ENCODE measurements at regions not wholly inside any gene's neighbourhood (a gene's known extent, or its start where the extent isn't known, plus 50 kb on each side); places are given as distances from the start of the nearest gene placed in this dataset.

DNA sequence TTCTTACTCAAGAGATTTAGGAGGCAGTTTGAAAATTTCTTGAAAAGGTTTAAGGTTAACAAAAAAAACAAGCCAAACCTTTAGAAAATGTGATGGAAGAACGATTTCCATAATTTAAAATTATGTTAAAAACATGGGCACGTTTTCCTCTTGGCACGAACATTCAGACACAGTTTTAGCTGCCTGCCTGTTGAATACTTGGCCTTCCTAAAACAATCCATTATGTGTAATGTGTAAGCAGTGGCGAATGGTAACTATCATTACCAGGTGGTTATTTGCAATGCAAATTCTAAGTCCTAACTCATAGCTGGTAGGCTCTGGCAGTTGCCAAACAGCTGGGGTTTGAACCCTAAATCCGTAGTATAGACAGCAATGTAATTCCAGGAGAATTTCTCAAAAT lies 1425.7 kb upstream of the SLC10A2 start:
- Histone ChIP-seq H3K9ac (ENCODE audit: low read length in 2 of 2) (no peak overlapping the region), H3K27ac (ENCODE audit: low read length) (no peak overlapping the region), H3K27me3 (ENCODE audit: control insufficient read depth in 1 of 2, insufficient read depth in 2 of 2, low read length in 2 of 2) (no peaks in the 10 kb centered on the region), H3K4me3 (ENCODE audit: low read length in 2 of 2) (no peak overlapping the region), H3K9me3 (ENCODE audit: control insufficient read depth in 2 of 2, low read length in 2 of 2) (no peaks in the 10 kb centered on the region), H3K4me1 (ENCODE audit: control insufficient read depth, insufficient read depth, low read length) (no peaks in the 10 kb centered on the region), H3K36me3 (ENCODE audit: control insufficient read depth in 2 of 2, insufficient read depth in 2 of 2, low read length in 2 of 2) (no peaks in the 10 kb centered on the region)

GRCh38 chr13:104487006-104487405 lies 1420.8 kb upstream of the SLC10A2 start:
- no peak overlapping the region for H3K9ac ChIP-seq (ENCODE audit: low read length in 2 of 2)
- H3K4me3 ChIP-seq (ENCODE audit: low read length in 2 of 2), result no peak overlapping the region
- H3K36me3 ChIP-seq (ENCODE audit: control insufficient read depth in 2 of 2, insufficient read depth in 2 of 2, low read length in 2 of 2), result no peaks in the 10 kb centered on the region
- no peaks in the 10 kb centered on the region for H3K27me3 ChIP-seq (ENCODE audit: control insufficient read depth in 1 of 2, insufficient read depth in 2 of 2, low read length in 2 of 2)
- H3K27ac ChIP-seq (ENCODE audit: low read length), result no peak overlapping the region
- H3K9me3 ChIP-seq (ENCODE audit: control insufficient read depth in 2 of 2, low read length in 2 of 2), result no peaks in the 10 kb centered on the region
- no peaks in the 10 kb centered on the region for H3K4me1 ChIP-seq (ENCODE audit: control insufficient read depth, insufficient read depth, low read length)

- H3K9me3 ChIP-seq (ENCODE audit: control insufficient read depth in 2 of 2, low read length in 2 of 2), result no peaks in the 10 kb centered on the region
- H3K36me3 ChIP-seq (ENCODE audit: control insufficient read depth in 2 of 2, insufficient read depth in 2 of 2, low read length in 2 of 2), result no peaks in the 10 kb centered on the region
- no peaks in the 10 kb centered on the region for H3K4me1 ChIP-seq (ENCODE audit: control insufficient read depth, insufficient read depth, low read length)
- H3K27ac ChIP-seq (ENCODE audit: low read length), result no peak overlapping the region
- H3K4me3 ChIP-seq (ENCODE audit: low read length in 2 of 2), result no peak overlapping the region
- H3K27me3 ChIP-seq (ENCODE audit: control insufficient read depth in 1 of 2, insufficient read depth in 2 of 2, low read length in 2 of 2), result no peaks in the 10 kb centered on the region
- H3K9ac ChIP-seq (ENCODE audit: low read length in 2 of 2), result no peak overlapping the region
Measured at GRCh38 chr13:104485571-104485970, 1419.4 kb upstream of the SLC10A2 start.

DNA sequence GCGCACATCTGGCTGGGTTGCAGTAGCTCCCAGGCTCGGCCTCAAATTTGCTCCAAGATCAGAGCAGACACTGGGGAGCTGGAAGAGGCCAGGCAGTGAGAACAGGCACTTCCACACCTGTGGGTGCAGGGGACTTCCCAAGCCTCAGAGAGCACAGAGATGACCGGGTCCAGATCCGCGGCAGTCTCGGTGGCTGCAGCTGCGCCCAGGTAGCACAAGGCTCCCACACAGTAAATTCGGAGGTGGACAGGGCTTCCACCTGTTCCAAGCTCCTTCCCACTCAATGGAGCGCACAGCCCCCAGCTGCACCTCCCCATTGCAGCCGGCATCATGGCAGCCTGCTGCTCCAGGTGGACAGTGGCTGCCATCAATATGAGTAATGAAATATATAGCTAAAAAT lies 1417.4 kb upstream of the SLC10A2 start:
- H3K4me1 ChIP-seq (ENCODE audit: control insufficient read depth, insufficient read depth, low read length), result no peaks in the 10 kb centered on the region
- H3K9ac ChIP-seq (ENCODE audit: low read length in 2 of 2), result no peak overlapping the region
- H3K9me3 ChIP-seq (ENCODE audit: control insufficient read depth in 2 of 2, low read length in 2 of 2), result no peaks in the 10 kb centered on the region
- H3K27me3 ChIP-seq (ENCODE audit: control insufficient read depth in 1 of 2, insufficient read depth in 2 of 2, low read length in 2 of 2), result no peaks in the 10 kb centered on the region
- no peak overlapping the region for H3K4me3 ChIP-seq (ENCODE audit: low read length in 2 of 2)
- no peak overlapping the region for H3K27ac ChIP-seq (ENCODE audit: low read length)
- no peaks in the 10 kb centered on the region for H3K36me3 ChIP-seq (ENCODE audit: control insufficient read depth in 2 of 2, insufficient read depth in 2 of 2, low read length in 2 of 2)

GRCh38 chr13:104477261-104477660 lies 1411.0 kb upstream of the SLC10A2 start:
- Histone ChIP-seq H3K9me3 (ENCODE audit: control insufficient read depth in 2 of 2, low read length in 2 of 2) (no peaks in the 10 kb centered on the region), H3K4me3 (ENCODE audit: low read length in 2 of 2) (no peak overlapping the region), H3K27me3 (ENCODE audit: control insufficient read depth in 1 of 2, insufficient read depth in 2 of 2, low read length in 2 of 2) (no peaks in the 10 kb centered on the region), H3K9ac (ENCODE audit: low read length in 2 of 2) (no peak overlapping the region), H3K36me3 (ENCODE audit: control insufficient read depth in 2 of 2, insufficient read depth in 2 of 2, low read length in 2 of 2) (no peaks in the 10 kb centered on the region), H3K4me1 (ENCODE audit: control insufficient read depth, insufficient read depth, low read length) (no peaks in the 10 kb centered on the region), H3K27ac (ENCODE audit: low read length) (no peak overlapping the region)

DNA sequence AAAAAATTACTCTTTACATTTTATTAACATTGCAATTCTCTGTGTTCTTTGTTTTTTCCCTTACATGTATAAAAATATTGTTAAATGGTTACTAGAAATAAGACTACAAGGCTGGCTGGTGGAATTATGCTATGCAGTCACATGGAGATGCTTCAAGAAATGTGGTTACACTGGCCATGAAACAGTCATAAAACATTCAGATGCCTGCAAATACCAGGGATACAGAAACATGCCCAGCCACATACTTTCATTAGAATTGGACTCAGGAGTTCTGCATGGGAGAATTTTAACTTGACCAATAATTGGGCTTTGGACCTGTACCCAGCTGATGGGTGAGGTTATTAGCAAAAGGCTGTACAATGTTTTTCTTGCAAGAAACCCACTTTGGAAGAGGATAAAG lies 1407.7 kb upstream of the SLC10A2 start:
- H3K4me3 ChIP-seq (ENCODE audit: low read length in 2 of 2), result no peak overlapping the region
- no peaks in the 10 kb centered on the region for H3K36me3 ChIP-seq (ENCODE audit: control insufficient read depth in 2 of 2, insufficient read depth in 2 of 2, low read length in 2 of 2)
- H3K9me3 ChIP-seq (ENCODE audit: control insufficient read depth in 2 of 2, low read length in 2 of 2), result no peaks in the 10 kb centered on the region
- H3K9ac ChIP-seq (ENCODE audit: low read length in 2 of 2), result no peak overlapping the region
- no peaks in the 10 kb centered on the region for H3K4me1 ChIP-seq (ENCODE audit: control insufficient read depth, insufficient read depth, low read length)
- H3K27me3 ChIP-seq (ENCODE audit: control insufficient read depth in 1 of 2, insufficient read depth in 2 of 2, low read length in 2 of 2), result no peaks in the 10 kb centered on the region
- H3K27ac ChIP-seq (ENCODE audit: low read length), result no peak overlapping the region

- Histone ChIP-seq H3K9ac (ENCODE audit: low read length in 2 of 2) (no peak overlapping the region), H3K4me1 (ENCODE audit: control insufficient read depth, insufficient read depth, low read length) (no peaks in the 10 kb centered on the region), H3K4me3 (ENCODE audit: low read length in 2 of 2) (no peak overlapping the region), H3K27ac (ENCODE audit: low read length) (no peak overlapping the region), H3K9me3 (ENCODE audit: control insufficient read depth in 2 of 2, low read length in 2 of 2) (no peaks in the 10 kb centered on the region), H3K36me3 (ENCODE audit: control insufficient read depth in 2 of 2, insufficient read depth in 2 of 2, low read length in 2 of 2) (no peaks in the 10 kb centered on the region), H3K27me3 (ENCODE audit: control insufficient read depth in 1 of 2, insufficient read depth in 2 of 2, low read length in 2 of 2) (no peaks in the 10 kb centered on the region)
Measured at GRCh38 chr13:104466016-104466415, 1399.8 kb upstream of the SLC10A2 start.

DNA sequence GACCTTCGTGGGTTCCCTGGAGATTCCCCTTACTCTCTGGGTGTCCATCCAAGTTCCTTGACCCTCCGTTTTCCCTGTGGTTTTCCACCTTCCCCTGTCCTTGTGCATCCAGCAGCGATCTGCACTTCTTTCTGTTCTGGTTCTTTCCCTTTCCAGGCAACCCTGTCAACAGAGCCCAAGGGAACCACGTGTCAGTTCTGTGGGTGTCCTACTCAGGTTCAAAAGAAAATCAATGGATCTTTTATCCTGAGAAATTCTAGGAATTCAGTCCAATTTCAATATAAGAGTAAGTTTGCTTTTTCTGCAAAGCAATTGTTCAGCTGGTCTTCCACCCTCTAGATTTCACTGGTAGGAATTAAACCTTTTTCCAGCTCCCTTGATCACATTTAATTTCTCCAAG lies 1394.8 kb upstream of the SLC10A2 start:
- Histone ChIP-seq H3K4me3 (ENCODE audit: low read length in 2 of 2) (no peak overlapping the region), H3K27ac (ENCODE audit: low read length) (no peak overlapping the region), H3K36me3 (ENCODE audit: control insufficient read depth in 2 of 2, insufficient read depth in 2 of 2, low read length in 2 of 2) (no peaks in the 10 kb centered on the region), H3K4me1 (ENCODE audit: control insufficient read depth, insufficient read depth, low read length) (no peaks in the 10 kb centered on the region), H3K27me3 (ENCODE audit: control insufficient read depth in 1 of 2, insufficient read depth in 2 of 2, low read length in 2 of 2) (no peaks in the 10 kb centered on the region), H3K9ac (ENCODE audit: low read length in 2 of 2) (no peak overlapping the region), H3K9me3 (ENCODE audit: control insufficient read depth in 2 of 2, low read length in 2 of 2) (no peaks in the 10 kb centered on the region)

- no peak overlapping the region for H3K9ac ChIP-seq (ENCODE audit: low read length in 2 of 2)
- no peaks in the 10 kb centered on the region for H3K4me1 ChIP-seq (ENCODE audit: control insufficient read depth, insufficient read depth, low read length)
- H3K9me3 ChIP-seq (ENCODE audit: control insufficient read depth in 2 of 2, low read length in 2 of 2), result no peaks in the 10 kb centered on the region
- H3K36me3 ChIP-seq (ENCODE audit: control insufficient read depth in 2 of 2, insufficient read depth in 2 of 2, low read length in 2 of 2), result no peaks in the 10 kb centered on the region
- no peak overlapping the region for H3K27ac ChIP-seq (ENCODE audit: low read length)
- H3K27me3 ChIP-seq (ENCODE audit: control insufficient read depth in 1 of 2, insufficient read depth in 2 of 2, low read length in 2 of 2), result no peaks in the 10 kb centered on the region
- no peak overlapping the region for H3K4me3 ChIP-seq (ENCODE audit: low read length in 2 of 2)
Measured at GRCh38 chr13:104460554-104460953, 1394.3 kb upstream of the SLC10A2 start.

GRCh38 chr13:104450006-104450405 lies 1383.8 kb upstream of the SLC10A2 start:
- Histone ChIP-seq H3K36me3 (ENCODE audit: control insufficient read depth in 2 of 2, insufficient read depth in 2 of 2, low read length in 2 of 2) (no peaks in the 10 kb centered on the region), H3K9ac (ENCODE audit: low read length in 2 of 2) (no peak overlapping the region), H3K4me3 (ENCODE audit: low read length in 2 of 2) (no peak overlapping the region), H3K9me3 (ENCODE audit: control insufficient read depth in 2 of 2, low read length in 2 of 2) (no peaks in the 10 kb centered on the region), H3K4me1 (ENCODE audit: control insufficient read depth, insufficient read depth, low read length) (no peaks in the 10 kb centered on the region), H3K27me3 (ENCODE audit: control insufficient read depth in 1 of 2, insufficient read depth in 2 of 2, low read length in 2 of 2) (no peaks in the 10 kb centered on the region), H3K27ac (ENCODE audit: low read length) (no peak overlapping the region)

DNA sequence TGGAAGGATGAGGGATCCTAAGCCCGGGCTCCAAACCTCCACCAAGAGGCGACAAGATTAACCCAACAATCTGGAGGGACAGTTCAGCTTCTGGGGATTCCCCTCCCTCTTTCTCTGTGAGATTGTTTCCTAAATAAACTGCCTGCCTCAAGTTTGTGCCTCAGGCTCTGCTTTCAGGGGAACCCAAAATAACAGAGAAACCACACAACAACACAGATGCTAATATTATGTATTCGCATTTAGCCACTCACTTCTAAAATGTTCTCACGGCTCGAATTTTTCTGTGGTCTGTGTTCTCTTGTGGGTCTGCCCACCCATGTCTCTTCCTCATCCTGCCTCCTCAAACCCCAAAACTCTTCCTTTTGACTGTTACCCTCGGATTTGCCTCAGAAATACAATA lies 1381.1 kb upstream of the SLC10A2 start:
- Histone ChIP-seq H3K9me3 (ENCODE audit: control insufficient read depth in 2 of 2, low read length in 2 of 2) (no peaks in the 10 kb centered on the region), H3K27ac (ENCODE audit: low read length) (no peak overlapping the region), H3K36me3 (ENCODE audit: control insufficient read depth in 2 of 2, insufficient read depth in 2 of 2, low read length in 2 of 2) (no peaks in the 10 kb centered on the region), H3K27me3 (ENCODE audit: control insufficient read depth in 1 of 2, insufficient read depth in 2 of 2, low read length in 2 of 2) (no peaks in the 10 kb centered on the region), H3K4me3 (ENCODE audit: low read length in 2 of 2) (no peak overlapping the region), H3K4me1 (ENCODE audit: control insufficient read depth, insufficient read depth, low read length) (no peaks in the 10 kb centered on the region), H3K9ac (ENCODE audit: low read length in 2 of 2) (no peak overlapping the region)

- H3K4me1 ChIP-seq (ENCODE audit: control insufficient read depth, insufficient read depth, low read length), result no peaks in the 10 kb centered on the region
- no peaks in the 10 kb centered on the region for H3K36me3 ChIP-seq (ENCODE audit: control insufficient read depth in 2 of 2, insufficient read depth in 2 of 2, low read length in 2 of 2)
- H3K9me3 ChIP-seq (ENCODE audit: control insufficient read depth in 2 of 2, low read length in 2 of 2), result no peaks in the 10 kb centered on the region
- H3K27ac ChIP-seq (ENCODE audit: low read length), result no peak overlapping the region
- no peak overlapping the region for H3K9ac ChIP-seq (ENCODE audit: low read length in 2 of 2)
- H3K4me3 ChIP-seq (ENCODE audit: low read length in 2 of 2), result no peak overlapping the region
- H3K27me3 ChIP-seq (ENCODE audit: control insufficient read depth in 1 of 2, insufficient read depth in 2 of 2, low read length in 2 of 2), result no peaks in the 10 kb centered on the region
Measured at GRCh38 chr13:104442536-104442935, 1376.3 kb upstream of the SLC10A2 start.
